Transverse colon (tissue), 4 donors: ENCODE measurements at regions not wholly inside any gene's neighbourhood (a gene's known extent, or its start where the extent isn't known, plus 50 kb on each side); places are given as distances from the start of the nearest gene placed in this dataset.

Experiments used
- DNase-seq: peaks from one replicate; pipeline ENCODE4 v3.0.0-alpha.2; 2019
- H3K27ac ChIP-seq, 4 donors: fragments of 200-600 bp; sonication (generic); 2 replicates each; pipeline ENCODE4 v1.5.1; 2016 to 2018; ENCODE audit warnings: inconsistent platforms in 4 of 4
- H3K27me3 ChIP-seq: fragments of 200-600 bp; sonication (generic); 2 replicates; pipeline ENCODE4 v1.5.1; 2017; ENCODE audit warnings: inconsistent platforms
- H3K36me3 ChIP-seq, 4 donors: fragments of 200-600 bp; sonication (generic); 2 replicates each; pipeline ENCODE4 v1.5.1; 2017 to 2019; ENCODE audit warnings: inconsistent platforms in 4 of 4
- H3K4me1 ChIP-seq, 4 donors: fragments of 200-600 bp; sonication (generic); 2 replicates each; pipeline ENCODE4 v1.5.1; 2017 to 2020; ENCODE audit warnings: inconsistent platforms in 4 of 4
- H3K4me3 ChIP-seq, 4 donors: fragments of 200-600 bp; sonication (generic); 1 replicate in 1 of 4; 2 replicates in 3 of 4; pipeline versions ENCODE4 v1.5.1 to v1.6.1; 2017 to 2019; ENCODE audit warnings: inconsistent platforms in 4 of 4
- H3K9me3 ChIP-seq, 2 donors: fragments of 200-600 bp; sonication (generic); 2 replicates each; pipeline ENCODE4 v1.5.1; 2017 to 2019; ENCODE audit warnings: inconsistent platforms in 2 of 2
- EP300 ChIP-seq: sonication (generic); formaldehyde crosslinking; IDR thresholded peaks from one replicate; pipeline ENCODE4 v1.6.1; 2017; ENCODE audit warnings: antibody characterized with exemption, low read depth
- POLR2A ChIP-seq: fragments of 450-650 bp; IDR thresholded peaks from one replicate; pipeline ENCODE4 v1.6.1; 2016; ENCODE audit warnings: antibody characterized with exemption, mild to moderate bottlenecking, moderate library complexity
- POLR2AphosphoS5 ChIP-seq, 3 donors: sonication (generic); formaldehyde crosslinking; IDR thresholded peaks; one replicate each; pipeline ENCODE4 v1.6.1; 2016; ENCODE audit warnings: antibody characterized with exemption in 3 of 3
- WGBS, 2 donors: methylation state at CpG; one replicate each; pipeline ENCODE4 v1.1.5; 2018; ENCODE audit warnings: low coverage in 1 of 2; 5-methylcytosine and 5-hydroxymethylcytosine counted together
- in situ Hi-C, 4 donors: fragments of 200-750 bp; cut with MboI; loops; one replicate each; pipeline versions ENCODE4 v1.15.0 to v1.15.1; 2017; ENCODE audit warnings: low sequenced_read_pairs in 3 of 4, low pct_ligation_motif_present in 1 of 4, low pct_unique_long_range_greater_than_20kb in 1 of 4
- intact Hi-C: fragments of 100-400 bp; cut with DNase I; formaldehyde crosslinking; loops from one replicate; pipeline ENCODE4 v1.15.1; 2023; ENCODE audit warnings: low total_unique reads
- TF ChIP-seq, protein P1 (sequence below), 5 experiments: fragments of 200-600 bp in 3 of 5; fragments of 450-650 bp in 2 of 5; sonication (generic) in 3 of 5; IDR thresholded peaks; 1 replicate in 2 of 5; 2 replicates in 3 of 5; pipeline ENCODE4 v1.5.1; 2016 to 2017; ENCODE audit warnings: antibody characterized with exemption in 5 of 5, inconsistent platforms in 3 of 5, mild to moderate bottlenecking in 2 of 5, moderate library complexity in 1 of 5

- in situ Hi-C loops = no loop called here
- Histone ChIP-seq H3K4me3 (no peak overlapping the region), H3K27me3 (no peaks in the 10 kb centered on the region), H3K36me3 (no peaks in the 10 kb centered on the region), H3K27ac (peak overlapping the region in 2 of 4 donors; percentile 17 to 52), H3K4me1 (peaks cover 0 to 15% (median 1%) of the 10 kb centered on the region in 4 donors), H3K9me3 (no peaks in the 10 kb centered on the region)
- no peak for TF ChIP-seq POLR2A
- no peak for TF ChIP-seq POLR2AphosphoS5 (IDR thresholded peaks at IDR 0.05)
- TF ChIP-seq, protein P1, sequence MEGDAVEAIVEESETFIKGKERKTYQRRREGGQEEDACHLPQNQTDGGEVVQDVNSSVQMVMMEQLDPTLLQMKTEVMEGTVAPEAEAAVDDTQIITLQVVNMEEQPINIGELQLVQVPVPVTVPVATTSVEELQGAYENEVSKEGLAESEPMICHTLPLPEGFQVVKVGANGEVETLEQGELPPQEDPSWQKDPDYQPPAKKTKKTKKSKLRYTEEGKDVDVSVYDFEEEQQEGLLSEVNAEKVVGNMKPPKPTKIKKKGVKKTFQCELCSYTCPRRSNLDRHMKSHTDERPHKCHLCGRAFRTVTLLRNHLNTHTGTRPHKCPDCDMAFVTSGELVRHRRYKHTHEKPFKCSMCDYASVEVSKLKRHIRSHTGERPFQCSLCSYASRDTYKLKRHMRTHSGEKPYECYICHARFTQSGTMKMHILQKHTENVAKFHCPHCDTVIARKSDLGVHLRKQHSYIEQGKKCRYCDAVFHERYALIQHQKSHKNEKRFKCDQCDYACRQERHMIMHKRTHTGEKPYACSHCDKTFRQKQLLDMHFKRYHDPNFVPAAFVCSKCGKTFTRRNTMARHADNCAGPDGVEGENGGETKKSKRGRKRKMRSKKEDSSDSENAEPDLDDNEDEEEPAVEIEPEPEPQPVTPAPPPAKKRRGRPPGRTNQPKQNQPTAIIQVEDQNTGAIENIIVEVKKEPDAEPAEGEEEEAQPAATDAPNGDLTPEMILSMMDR (IDR thresholded peaks at IDR 0.05) = no peak
- no peak for TF ChIP-seq EP300
- intact Hi-C loops = no loop called here
- DNase-seq = no peak
Observed at GRCh38 chr9:81814401-81814793, 113.8 kb upstream of the SPATA31D4 start.

GRCh38 chr9:81814794-81815464, 113.3 kb upstream of the SPATA31D4 start:
- Histone ChIP-seq H3K27me3 (no peaks in the 10 kb centered on the region), H3K27ac (peak overlapping the region in 2 of 4 donors; percentile 17 to 52), H3K4me3 (no peak overlapping the region), H3K4me1 (peaks cover 0 to 21% (median 1%) of the 10 kb centered on the region in 4 donors), H3K9me3 (no peaks in the 10 kb centered on the region), H3K36me3 (no peaks in the 10 kb centered on the region)
- no peak for TF ChIP-seq POLR2AphosphoS5 (IDR thresholded peaks at IDR 0.05)
- no peak for TF ChIP-seq EP300
- no peak for TF ChIP-seq POLR2A
- TF ChIP-seq, protein P1 (IDR thresholded peaks at IDR 0.05) = no peak
- 22 to 46% methylated on average over 2 to 3 of the region's 3 CpGs for WGBS, 2 donors
- in situ Hi-C loops = no loop called here
- no peak for DNase-seq
- intact Hi-C loops = no loop called here

- no peak for TF ChIP-seq POLR2A
- TF ChIP-seq, protein P1 (IDR thresholded peaks at IDR 0.05) = no peak
- TF ChIP-seq POLR2AphosphoS5 (IDR thresholded peaks at IDR 0.05) = no peak
- no peak for TF ChIP-seq EP300
- Histone ChIP-seq H3K27me3 (no peaks in the 10 kb centered on the region), H3K27ac (no peak overlapping the region), H3K4me3 (no peak overlapping the region), H3K36me3 (no peaks in the 10 kb centered on the region), H3K9me3 (no peaks in the 10 kb centered on the region), H3K4me1 (peaks cover 0 to 29% (median 1%) of the 10 kb centered on the region in 4 donors)
- intact Hi-C loops (no loop called here), in situ Hi-C loops (no loop called here)
- 97 to 100% methylated on average over 1 to 3 of the region's 3 CpGs for WGBS, 2 donors
- no peak for DNase-seq
Observed at GRCh38 chr9:81815781-81816180, 112.4 kb upstream of the SPATA31D4 start.

DNA sequence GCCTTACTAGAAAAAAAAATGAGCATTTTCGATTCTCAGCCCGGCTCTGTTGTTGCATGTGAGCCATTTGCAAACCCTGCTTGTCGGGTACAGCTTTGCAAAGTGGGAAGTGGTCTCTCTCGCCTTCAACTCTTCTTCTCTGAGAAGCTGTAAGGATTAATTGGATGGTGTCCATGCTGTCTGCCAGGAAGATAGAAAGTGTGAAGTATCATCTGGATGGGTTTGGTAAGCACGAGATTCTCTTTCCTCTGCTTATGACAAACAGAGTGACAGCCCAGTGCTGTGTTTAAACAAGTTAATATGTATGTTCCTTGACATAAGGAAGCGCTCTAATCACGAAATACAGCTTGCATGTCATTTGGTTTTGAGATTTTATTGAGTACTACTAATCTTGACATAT, 109.1 kb upstream of the SPATA31D4 start:
- TF ChIP-seq, protein P1 (IDR thresholded peaks at IDR 0.05) = no peak
- no peak for TF ChIP-seq POLR2A
- no peak for TF ChIP-seq POLR2AphosphoS5 (IDR thresholded peaks at IDR 0.05)
- TF ChIP-seq EP300 = no peak
- H3K27ac ChIP-seq = no peak overlapping the region

More for the DNA sequence above, 109.1 kb upstream of the SPATA31D4 start:
- no peak overlapping the region for H3K4me3 ChIP-seq
- no peaks in the 10 kb centered on the region for H3K27me3 ChIP-seq
- H3K9me3 ChIP-seq = no peaks in the 10 kb centered on the region
- DNase-seq = no peak
- intact Hi-C loops = no loop called here
- H3K4me1 ChIP-seq = peaks cover 0 to 27% (median 0%) of the 10 kb centered on the region in 4 donors
- in situ Hi-C loops = no loop called here
- no peaks in the 10 kb centered on the region for H3K36me3 ChIP-seq
- 82 to 84% methylated on average over 7 of the region's 7 CpGs for WGBS, 2 donors
